ENCODE measurements at regions not wholly inside any gene's neighbourhood (a gene's known extent, or its start where the extent isn't known, plus 50 kb on each side); places are given as distances from the start of the nearest gene placed in this dataset.

DNA sequence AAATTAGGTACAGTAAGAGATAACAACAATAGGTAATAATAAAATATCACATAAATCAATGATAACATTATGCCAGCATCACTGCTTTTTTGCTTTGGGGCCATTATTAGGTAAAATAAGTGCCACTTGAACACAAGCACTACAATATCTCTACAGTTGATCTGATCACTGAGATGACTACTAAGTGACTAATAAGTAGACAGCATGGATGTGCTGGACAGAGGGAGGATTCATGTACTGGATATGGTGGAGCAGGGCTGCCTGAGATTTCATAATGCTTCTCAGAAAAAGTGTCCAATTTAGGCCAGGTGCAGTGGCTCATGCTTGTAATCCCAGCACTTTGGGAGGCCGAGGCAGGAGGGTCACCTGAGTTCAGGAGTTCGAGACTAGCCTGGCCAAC, 137.8 kb upstream of the IL1RAPL2 start:
- Histone ChIP-seq H4K8ac (ENCODE audit: extremely low read depth, insufficient read depth, low read length) (no peak overlapping the region), H3K27me3 (replicated peaks in 1 of 4; ENCODE audit: control insufficient read depth in 3 of 4, extremely low read depth in 1 of 4, insufficient read depth in 3 of 4, low read length in 3 of 4) (no peaks in the 10 kb centered on the region), H3K4me2 (ENCODE audit: insufficient read depth in 1 of 2, low read depth in 2 of 2, low read length in 2 of 2) (no peak overlapping the region), H3K27ac (ENCODE audit: low read depth, low read length) (no peak overlapping the region), H4K20me1 (replicated peaks in 1 of 2; ENCODE audit: control insufficient read depth in 1 of 2, insufficient read depth in 2 of 2, low read length in 2 of 2) (no peaks in the 10 kb centered on the region), H2BK15ac (ENCODE audit: low read length) (no peak overlapping the region), H2AK5ac (ENCODE audit: low read depth, low read length) (no peak overlapping the region), H3K18ac (ENCODE audit: extremely low read depth, low read length) (no peak overlapping the region), H3K23ac (ENCODE audit: insufficient read length) (no peak overlapping the region), H2BK5ac (ENCODE audit: low read depth, low read length) (no peak overlapping the region), H3K56ac (replicated peaks; ENCODE audit: insufficient read length, low read depth, low read length) (no peak overlapping the region), H3K4me1 (replicated peaks in 1 of 4; ENCODE audit: control insufficient read depth in 3 of 4, insufficient read depth in 4 of 4, low read length in 3 of 4) (no peaks in the 10 kb centered on the region), H4K91ac (replicated peaks; ENCODE audit: insufficient read length, low read length) (no peak overlapping the region), H3K4ac (replicated peaks; ENCODE audit: insufficient read length, low read depth, low read length) (no peak overlapping the region), H3K36me3 (ENCODE audit: control insufficient read depth in 2 of 4, insufficient read depth in 4 of 4, low read length in 3 of 4) (no peaks in the 10 kb centered on the region), H2BK120ac (replicated peaks; ENCODE audit: low read depth, low read length) (no peak overlapping the region), H3K9ac (replicated peaks in 1 of 4; ENCODE audit: extremely low read depth in 1 of 4, low read depth in 3 of 4, low read length in 3 of 4) (no peak overlapping the region), H3K9me3 (ENCODE audit: insufficient read depth in 2 of 2, low read depth in 1 of 2, low read length in 1 of 2) (no peaks in the 10 kb centered on the region), H4K5ac (ENCODE audit: insufficient read length, low read depth, low read length) (no peak overlapping the region), H2BK20ac (ENCODE audit: low read length) (no peak overlapping the region), H2AFZ (ENCODE audit: low read length) (no peak overlapping the region), H2BK12ac (ENCODE audit: low read depth, low read length) (no peak overlapping the region), H3K79me2 (ENCODE audit: control insufficient read depth in 1 of 2, insufficient read depth in 2 of 2, low read length in 2 of 2) (no peaks in the 10 kb centered on the region), H3K23me2 (ENCODE audit: low read depth, low read length) (no peaks in the 10 kb centered on the region), H3K14ac (ENCODE audit: insufficient read length) (no peak overlapping the region), H3K79me1 (ENCODE audit: low read depth, low read length) (no peaks in the 10 kb centered on the region), H3K4me3 (ENCODE audit: extremely low read depth in 1 of 4, insufficient read depth in 2 of 4, low read depth in 3 of 4, low read length in 4 of 4) (no peak overlapping the region)
- ChIA-PET POLR2A (ENCODE audit: partially characterized antibody) (no interaction called here), CTCF (ENCODE audit: partially characterized antibody) (no interaction called here)
- WGBS, 2 experiments (ENCODE audit: extremely low coverage in 1 of 2, insufficient coverage in 1 of 2, insufficient read length in 1 of 2, insufficient replicate concordance in 2 of 2, low coverage in 1 of 2, low lambda C conversion rate in 2 of 2, missing lambda C conversion rate in 1 of 2), result 100% methylated on average over 1 of the region's 2 CpGs; no CpG with 5 or more reads in 1 of the 2 experiments
- no peak for FAIRE-seq
- DNase-seq (ENCODE audit: low read depth in 1 of 2, low spot score in 2 of 2), result no peak
- TF ChIP-seq CHD7 (IDR thresholded peaks at IDR 0.05; ENCODE audit: insufficient replicate concordance, low read length), result no peak

Measured in H1 (cell line).